Effector memory CD8-positive, alpha-beta T cell (primary cell): ENCODE measurements at regions not wholly inside any gene's neighbourhood (a gene's known extent, or its start where the extent isn't known, plus 50 kb on each side); places are given as distances from the start of the nearest gene placed in this dataset.
"Not testable (repeated sequence)": the region's sequence is repeated elsewhere in the genome, so short reads cannot be mapped to it uniquely, and the experiment has no call there.

ENCODE experiments used
- ATAC-seq: fragments of 150-1000 bp; cut with Tn5 transposase; replicated peaks from 2 replicates; pipeline ENCODE4 v1.10.0; 2021; ENCODE audit warnings: mild to moderate bottlenecking, moderate library complexity
- DNase-seq, 3 experiments: peaks; one replicate each; pipeline ENCODE4 v3.0.0; 2021
- H3K27ac Mint-ChIP-seq, 2 donors: one replicate each; pipeline ENCODE4 v1.8.0; 2022; ENCODE audit warnings: mild to moderate bottlenecking in 2 of 2, mixed read lengths in 2 of 2, moderate library complexity in 2 of 2
- H3K27me3 Mint-ChIP-seq, 2 donors: one replicate each; pipeline ENCODE4 v1.8.0; 2022; ENCODE audit warnings: mixed read lengths in 2 of 2
- H3K36me3 Mint-ChIP-seq: one replicate; pipeline ENCODE4 v1.8.0; 2022; ENCODE audit warnings: mild to moderate bottlenecking, moderate library complexity, mixed read lengths; ENCODE audit not compliant: insufficient read depth
- H3K4me1 Mint-ChIP-seq, 2 donors: one replicate each; pipeline ENCODE4 v1.8.0; 2022; ENCODE audit warnings: low read depth in 2 of 2, mixed read lengths in 2 of 2
- H3K4me3 Mint-ChIP-seq, 2 donors: one replicate each; pipeline ENCODE4 v1.8.0; 2022; ENCODE audit warnings: mild to moderate bottlenecking in 2 of 2, mixed read lengths in 2 of 2, moderate library complexity in 2 of 2
- H3K9me3 Mint-ChIP-seq, 2 donors: one replicate each; pipeline ENCODE4 v1.8.0; 2022; ENCODE audit warnings: mixed read lengths in 2 of 2

- no peak for DNase-seq
- H3K9me3 Mint-ChIP-seq: peaks cover 0 to 15% of the 10 kb centered on the region in 2 donors
These were observed 135.3 kb upstream of the VWC2 start for GRCh38 chr7:49638166-49638565.

DNA sequence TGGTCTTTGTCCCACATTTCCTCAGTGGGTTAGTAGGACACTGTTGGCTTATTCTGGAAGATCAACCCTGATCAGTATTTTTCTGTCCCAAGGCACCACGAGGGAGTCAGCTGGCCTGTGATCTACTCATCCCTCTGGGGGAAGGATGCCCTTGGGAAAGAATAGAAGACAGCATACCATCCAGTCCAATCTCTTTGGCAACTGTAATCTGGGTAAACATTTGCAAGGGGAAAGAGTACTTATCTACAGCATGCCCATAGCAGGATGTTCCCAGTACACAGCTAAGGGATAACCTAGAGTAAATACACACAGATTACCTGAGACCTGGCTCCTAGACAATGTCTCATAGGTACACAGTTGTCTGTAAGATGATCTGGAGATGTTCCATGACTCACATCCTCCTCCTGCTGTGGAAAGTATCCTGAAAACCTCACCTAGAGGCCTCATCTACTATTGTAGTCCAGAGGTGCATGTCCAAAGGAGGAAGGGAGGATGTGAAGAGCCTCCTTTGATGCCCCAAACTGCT lies 134.3 kb upstream of the VWC2 start:
- ATAC-seq: no peak
- Mint-ChIP-seq H3K36me3 (no peaks in the 10 kb centered on the region), H3K4me1 (no peaks in the 10 kb centered on the region), H3K27me3 (no peaks in the 10 kb centered on the region), H3K4me3 (no peak overlapping the region), H3K27ac (no peak overlapping the region), H3K9me3 (peaks cover 0 to 18% of the 10 kb centered on the region in 2 donors)
- no peak for DNase-seq

More at GRCh38 chr7:49638166-49638565, 135.3 kb upstream of the VWC2 start:
- H3K4me1 Mint-ChIP-seq: no peaks in the 10 kb centered on the region
- H3K27ac Mint-ChIP-seq: no peak overlapping the region
- no peak overlapping the region for H3K4me3 Mint-ChIP-seq
- no peak for ATAC-seq
- H3K36me3 Mint-ChIP-seq: no peaks in the 10 kb centered on the region
- no peaks in the 10 kb centered on the region for H3K27me3 Mint-ChIP-seq

- DNase-seq: no peak
- Mint-ChIP-seq H3K27me3 (no peaks in the 10 kb centered on the region), H3K9me3 (peaks cover 0 to 22% of the 10 kb centered on the region in 2 donors), H3K27ac (no peak overlapping the region), H3K4me1 (no peaks in the 10 kb centered on the region), H3K4me3 (no peak overlapping the region), H3K36me3 (no peaks in the 10 kb centered on the region)
- no peak for ATAC-seq
These were observed 133.6 kb upstream of the VWC2 start for GRCh38 chr7:49639808-49640207.

DNA sequence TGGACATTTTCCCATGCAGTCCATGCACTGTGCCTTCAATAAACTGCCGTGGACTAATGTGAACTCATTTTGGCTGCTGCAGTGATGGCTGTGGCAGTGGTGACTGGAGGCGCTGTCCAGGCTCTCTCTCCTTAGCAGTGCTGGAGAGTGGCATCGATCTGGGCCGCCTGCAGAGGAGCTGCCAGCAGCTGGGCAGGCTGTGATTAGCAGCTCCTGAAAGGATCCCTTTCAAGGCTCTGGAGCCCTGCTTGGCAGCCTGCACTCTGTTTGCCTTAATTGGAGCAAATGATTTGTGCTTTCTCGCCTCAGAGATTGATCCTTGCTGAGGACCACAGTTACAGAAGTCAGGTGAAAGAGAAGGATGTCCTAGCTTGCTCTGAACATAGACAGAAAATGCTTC lies 130.1 kb upstream of the VWC2 start:
- no peak overlapping the region for H3K27ac Mint-ChIP-seq
- peaks cover 7 to 15% of the 10 kb centered on the region in 2 donors for H3K9me3 Mint-ChIP-seq
- DNase-seq (no peak), ATAC-seq (no peak)
- H3K4me3 Mint-ChIP-seq: no peak overlapping the region
- no peaks in the 10 kb centered on the region for H3K4me1 Mint-ChIP-seq
- no peaks in the 10 kb centered on the region for H3K36me3 Mint-ChIP-seq
- H3K27me3 Mint-ChIP-seq: no peaks in the 10 kb centered on the region

GRCh38 chr7:49643736-49644135 lies 129.7 kb upstream of the VWC2 start:
- Mint-ChIP-seq H3K27ac (no peak overlapping the region), H3K4me3 (no peak overlapping the region), H3K27me3 (no peaks in the 10 kb centered on the region), H3K36me3 (no peaks in the 10 kb centered on the region), H3K9me3 (peaks cover 7 to 14% of the 10 kb centered on the region in 2 donors), H3K4me1 (no peaks in the 10 kb centered on the region)
- ATAC-seq: no peak
- no peak for DNase-seq

- H3K9me3 Mint-ChIP-seq: peaks cover 7 to 11% of the 10 kb centered on the region in 2 donors
These were observed 128.9 kb upstream of the VWC2 start for GRCh38 chr7:49644396-49645166.

DNA sequence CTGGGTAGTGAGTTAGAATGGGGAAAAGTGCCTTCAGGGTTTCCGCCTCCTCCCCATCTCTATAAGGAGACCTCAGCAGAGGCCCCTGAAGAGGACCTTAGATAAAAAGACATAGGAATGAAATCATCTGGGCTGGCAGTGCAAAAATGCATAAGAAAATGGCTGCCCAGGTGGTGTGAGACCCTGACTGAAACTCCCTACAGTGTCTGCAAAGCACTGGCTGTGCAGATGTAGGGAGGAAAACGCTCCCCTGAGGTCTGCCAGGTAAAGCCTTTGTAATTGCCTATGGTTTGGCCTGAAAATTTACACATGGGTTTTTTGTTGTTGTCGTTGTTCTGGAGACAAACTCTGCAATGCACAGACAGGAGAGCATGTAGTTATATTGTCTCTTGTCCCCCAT lies 128.1 kb upstream of the VWC2 start:
- DNase-seq (no peak), ATAC-seq (no peak)
- peaks cover 7 to 11% of the 10 kb centered on the region in 2 donors for H3K9me3 Mint-ChIP-seq
- no peaks in the 10 kb centered on the region for H3K27me3 Mint-ChIP-seq
- H3K27ac Mint-ChIP-seq: no peak overlapping the region
- H3K4me1 Mint-ChIP-seq: no peaks in the 10 kb centered on the region
- H3K4me3 Mint-ChIP-seq: no peak overlapping the region
- no peaks in the 10 kb centered on the region for H3K36me3 Mint-ChIP-seq

More at GRCh38 chr7:49644396-49645166, 128.9 kb upstream of the VWC2 start:
- Mint-ChIP-seq H3K27ac (no peak overlapping the region), H3K4me3 (no peak overlapping the region), H3K27me3 (no peaks in the 10 kb centered on the region), H3K36me3 (no peaks in the 10 kb centered on the region), H3K4me1 (no peaks in the 10 kb centered on the region)
- ATAC-seq (no peak), DNase-seq (no peak)

GRCh38 chr7:49660170-49660783 lies 113.2 kb upstream of the VWC2 start:
- Mint-ChIP-seq H3K27me3 (no peaks in the 10 kb centered on the region), H3K27ac (no peak overlapping the region), H3K36me3 (no peaks in the 10 kb centered on the region), H3K9me3 (peaks cover under 1 to 7% of the 10 kb centered on the region in 2 donors), H3K4me3 (no peak overlapping the region), H3K4me1 (no peaks in the 10 kb centered on the region)
- ATAC-seq (no peak), DNase-seq (no peak)

DNA sequence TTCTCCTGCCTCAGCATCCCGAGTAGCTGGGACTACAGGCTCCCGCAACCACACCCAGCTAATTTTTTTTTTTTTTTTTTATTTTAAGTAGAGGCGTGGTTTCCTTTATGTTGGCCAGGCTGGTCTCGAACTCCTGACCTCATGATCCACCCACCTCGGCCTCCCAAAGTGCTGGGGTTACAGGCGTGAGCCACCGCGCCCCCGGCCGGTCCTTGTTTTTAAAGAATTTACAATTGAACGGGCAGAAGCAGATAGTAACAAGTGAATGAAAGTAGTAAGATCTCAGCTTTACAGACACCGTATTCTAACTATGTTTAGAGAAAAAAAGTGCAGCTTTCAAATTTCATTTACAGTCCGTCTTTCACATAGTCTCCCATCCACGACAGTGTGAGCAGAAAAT lies 112.5 kb upstream of the VWC2 start:
- Mint-ChIP-seq H3K4me1 (no peaks in the 10 kb centered on the region), H3K27ac (no peak overlapping the region), H3K9me3 (peaks cover 8 to 10% of the 10 kb centered on the region in 2 donors), H3K36me3 (no peaks in the 10 kb centered on the region), H3K27me3 (no peaks in the 10 kb centered on the region), H3K4me3 (no peak overlapping the region)
- ATAC-seq (no peak), DNase-seq (no peak)

DNA sequence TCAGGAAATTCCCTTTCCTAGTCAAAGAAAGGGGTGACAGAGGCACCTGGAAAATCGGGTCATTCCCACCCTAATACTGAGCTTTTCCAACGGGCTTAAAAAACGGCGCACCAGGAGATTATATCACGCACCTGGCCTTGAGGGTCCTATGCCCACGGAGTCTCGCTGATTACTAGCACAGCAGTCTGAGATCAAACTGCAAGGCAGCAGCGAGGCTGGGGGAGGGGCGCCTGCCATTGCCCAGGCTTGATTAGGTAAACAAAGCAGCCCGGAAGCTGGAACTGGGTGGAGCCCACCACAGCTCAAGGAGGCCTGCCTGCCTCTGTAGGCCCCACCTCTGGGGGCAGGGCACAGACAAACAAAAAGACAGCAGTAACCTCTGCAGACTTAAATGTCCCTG lies 107.5 kb upstream of the VWC2 start:
- ATAC-seq, DNase-seq, H3K27me3 Mint-ChIP-seq, H3K27ac Mint-ChIP-seq, H3K4me1 Mint-ChIP-seq, H3K36me3 Mint-ChIP-seq, H3K4me3 Mint-ChIP-seq: not testable (repeated sequence)
- H3K9me3 Mint-ChIP-seq: peaks cover 9 to 24% of the 10 kb centered on the region in 2 donors

DNA sequence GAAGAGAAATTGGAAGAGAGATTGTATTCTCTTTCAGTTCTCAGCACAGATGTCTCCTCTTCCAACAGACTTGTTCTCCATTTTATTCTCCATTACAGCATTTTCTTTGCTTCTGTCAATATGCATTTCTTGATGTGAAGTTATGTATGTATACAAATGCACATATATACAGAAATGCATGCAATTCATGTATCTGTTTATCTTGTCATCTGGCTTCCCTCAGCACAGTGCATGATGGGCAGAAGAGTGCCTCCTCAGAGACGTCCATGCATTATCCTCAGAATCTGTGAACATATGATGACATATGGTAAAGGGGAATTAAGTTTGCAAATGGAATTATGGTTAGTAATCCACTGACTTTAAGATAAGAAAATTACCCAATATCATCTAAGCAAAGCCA lies 106.7 kb upstream of the VWC2 start:
- peaks cover 7 to 24% of the 10 kb centered on the region in 2 donors for H3K9me3 Mint-ChIP-seq
- H3K4me3 Mint-ChIP-seq: no peak overlapping the region
- no peak overlapping the region for H3K27ac Mint-ChIP-seq
- H3K4me1 Mint-ChIP-seq: no peaks in the 10 kb centered on the region
- no peaks in the 10 kb centered on the region for H3K27me3 Mint-ChIP-seq
- H3K36me3 Mint-ChIP-seq: no peaks in the 10 kb centered on the region
- DNase-seq: no peak
- ATAC-seq: no peak

- Mint-ChIP-seq H3K27ac (no peak overlapping the region), H3K27me3 (no peaks in the 10 kb centered on the region), H3K4me3 (no peak overlapping the region), H3K4me1 (no peaks in the 10 kb centered on the region), H3K9me3 (peaks cover 7 to 24% of the 10 kb centered on the region in 2 donors), H3K36me3 (no peaks in the 10 kb centered on the region)
- ATAC-seq (no peak), DNase-seq (no peak)
These were observed 104.2 kb upstream of the VWC2 start for GRCh38 chr7:49669285-49669684.

- no peak for ATAC-seq
- Mint-ChIP-seq H3K27ac (no peak overlapping the region), H3K9me3 (peaks cover 7 to 24% of the 10 kb centered on the region in 2 donors), H3K4me3 (no peak overlapping the region), H3K4me1 (no peaks in the 10 kb centered on the region), H3K36me3 (no peaks in the 10 kb centered on the region), H3K27me3 (no peaks in the 10 kb centered on the region)
- DNase-seq: no peak
These were observed 103.7 kb upstream of the VWC2 start for GRCh38 chr7:49669692-49670260.

DNA sequence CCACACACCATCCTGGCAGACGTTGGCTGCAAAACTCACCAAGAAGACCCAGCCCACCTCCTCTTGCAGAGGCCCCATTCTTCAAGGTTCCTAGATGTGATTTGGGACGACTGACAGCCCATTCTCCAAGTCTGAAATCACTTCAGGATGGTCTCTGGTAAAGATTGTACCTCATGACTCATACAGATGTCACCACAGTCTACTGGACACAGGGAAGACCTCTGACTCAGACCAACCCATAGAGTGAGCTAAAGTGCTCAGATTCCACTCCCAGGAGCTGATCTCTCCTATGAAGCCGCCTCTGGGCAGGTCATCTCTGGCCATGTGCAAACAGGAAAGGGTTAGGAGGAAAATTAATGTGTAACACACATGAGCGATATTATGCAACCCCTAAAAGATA lies 102.4 kb upstream of the VWC2 start:
- Mint-ChIP-seq H3K4me1 (no peaks in the 10 kb centered on the region), H3K4me3 (no peak overlapping the region), H3K9me3 (peaks cover 3 to 17% of the 10 kb centered on the region in 2 donors), H3K27me3 (no peaks in the 10 kb centered on the region), H3K27ac (no peak overlapping the region), H3K36me3 (no peaks in the 10 kb centered on the region)
- DNase-seq (no peak), ATAC-seq (no peak)
